ENCODE measurements at regions not wholly inside any gene's neighbourhood (a gene's known extent, or its start where the extent isn't known, plus 50 kb on each side); places are given as distances from the start of the nearest gene placed in this dataset.
"Not testable (repeated sequence)": the region's sequence is repeated elsewhere in the genome, so short reads cannot be mapped to it uniquely, and the experiment has no call there.

DNA sequence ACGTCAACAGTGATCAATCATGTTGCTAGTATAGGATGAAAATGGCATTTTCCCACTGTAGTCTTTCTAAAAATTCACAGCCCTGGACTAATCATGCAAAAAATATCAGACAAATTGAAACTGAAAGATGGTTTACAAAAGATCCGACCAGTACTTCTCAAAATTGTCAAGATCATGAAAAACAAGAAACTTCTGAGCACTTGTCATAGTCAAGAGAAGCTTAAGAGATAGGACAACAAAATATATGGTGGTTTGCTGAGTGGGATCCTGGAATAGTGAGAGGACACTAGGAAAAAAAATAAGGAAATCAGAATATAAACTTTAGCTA lies 101.1 kb downstream of the NAA11 start:
- DNase-seq (ENCODE audit: low read depth), result no peak
- no peak overlapping the region for H3K4me3 ChIP-seq (ENCODE audit: low read depth, low read length)

DNA sequence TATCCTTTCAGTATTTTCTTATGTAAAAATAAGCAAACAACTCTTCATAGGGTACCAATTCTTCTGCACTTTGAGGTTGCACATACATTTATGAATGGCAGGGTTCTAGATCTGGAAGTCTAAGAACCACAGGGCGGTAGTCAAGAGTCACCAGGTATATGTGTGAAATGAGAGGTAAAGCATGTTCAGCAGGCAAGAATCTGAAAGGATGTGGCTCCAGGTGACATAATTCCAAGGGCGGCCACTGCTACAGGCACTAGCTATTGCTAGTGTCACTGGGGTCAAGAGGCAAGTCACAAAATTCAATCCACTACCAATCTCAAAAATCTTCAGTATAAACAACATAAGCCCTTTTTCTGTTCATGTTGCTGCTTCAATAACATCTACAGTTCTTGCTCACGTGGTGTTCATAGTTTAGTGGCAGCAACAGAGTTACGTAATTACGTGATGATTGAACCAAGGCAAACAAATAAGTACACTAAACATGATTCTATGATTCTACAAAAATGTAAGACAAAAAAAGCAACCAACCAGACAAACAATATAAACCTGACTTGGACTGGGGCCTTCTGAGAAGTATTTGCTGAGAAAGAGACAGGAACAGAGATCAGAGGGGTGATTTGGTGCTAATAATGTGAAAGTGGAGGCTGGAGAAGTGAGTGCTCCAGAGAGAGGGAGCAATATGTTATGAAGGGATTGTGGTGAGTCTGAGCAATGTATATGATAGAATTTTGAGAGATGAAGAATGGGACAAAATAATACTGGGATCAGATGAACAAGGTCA lies 101.7 kb downstream of the NAA11 start:
- DNase-seq (ENCODE audit: low read depth), result no peak
- H3K4me3 ChIP-seq (ENCODE audit: low read depth, low read length), result no peak overlapping the region

DNA sequence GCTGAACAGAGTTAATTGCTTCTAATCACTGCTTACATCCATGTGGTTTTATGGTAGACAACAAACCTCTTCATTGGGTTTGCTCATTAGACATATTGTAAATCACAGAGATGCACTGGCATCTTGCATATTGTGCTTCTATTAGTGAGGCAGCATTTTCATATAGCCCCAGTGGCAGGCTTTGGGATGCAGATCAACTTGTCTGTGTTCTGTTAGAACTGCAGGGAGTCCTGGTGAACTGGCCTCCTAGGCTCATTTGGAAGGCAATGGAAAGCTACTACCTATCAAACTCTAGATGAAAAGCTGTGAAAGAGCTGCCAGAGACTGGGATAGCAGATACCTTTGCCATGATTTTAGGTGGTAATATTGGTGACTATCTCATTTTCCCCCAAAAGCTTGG lies 108.8 kb downstream of the NAA11 start:
- H3K4me3 ChIP-seq (ENCODE audit: low read depth, low read length), result no peak overlapping the region
- DNase-seq (ENCODE audit: low read depth), result no peak

DNA sequence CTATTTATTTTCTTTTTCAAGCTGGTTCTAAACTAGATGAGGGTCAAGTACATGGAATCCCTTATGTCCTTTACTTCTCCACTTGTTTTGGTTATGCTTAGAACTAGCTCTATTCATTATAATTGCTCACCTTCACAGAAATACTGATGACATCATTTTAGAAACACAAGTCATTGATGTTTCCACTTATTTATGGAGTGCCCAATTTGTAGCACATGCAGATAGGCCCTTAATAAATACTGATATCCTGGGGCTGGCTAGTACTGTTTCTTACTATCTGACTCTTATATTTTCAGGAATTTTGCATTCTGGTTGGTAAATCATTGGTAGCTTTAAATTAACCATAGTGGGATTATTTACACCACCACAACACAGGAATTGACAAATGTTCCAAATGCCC lies 112.2 kb downstream of the NAA11 start:
- no peak for DNase-seq (ENCODE audit: low read depth)
- H3K4me3 ChIP-seq (ENCODE audit: low read depth, low read length), result no peak overlapping the region

DNA sequence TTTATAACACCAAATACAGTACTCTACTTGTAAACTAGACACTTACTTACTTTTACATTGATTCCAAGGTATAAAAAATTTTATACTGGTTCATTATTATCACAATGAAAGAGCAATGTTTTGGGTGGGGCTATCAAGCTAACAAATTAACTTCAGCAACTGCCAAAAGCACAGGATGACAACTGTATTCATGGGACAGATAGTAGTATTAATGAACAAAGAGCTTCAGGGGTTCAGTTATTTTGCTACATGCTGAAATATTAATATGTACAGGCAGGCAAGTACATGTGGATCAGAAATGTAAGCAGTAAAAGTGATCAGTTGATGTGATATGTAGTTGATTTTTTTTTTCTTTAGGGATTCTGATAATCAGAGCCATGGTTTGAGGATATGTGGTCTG lies 112.9 kb downstream of the NAA11 start:
- H3K4me3 ChIP-seq (ENCODE audit: low read depth, low read length), result no peak overlapping the region
- DNase-seq (ENCODE audit: low read depth), result no peak

DNA sequence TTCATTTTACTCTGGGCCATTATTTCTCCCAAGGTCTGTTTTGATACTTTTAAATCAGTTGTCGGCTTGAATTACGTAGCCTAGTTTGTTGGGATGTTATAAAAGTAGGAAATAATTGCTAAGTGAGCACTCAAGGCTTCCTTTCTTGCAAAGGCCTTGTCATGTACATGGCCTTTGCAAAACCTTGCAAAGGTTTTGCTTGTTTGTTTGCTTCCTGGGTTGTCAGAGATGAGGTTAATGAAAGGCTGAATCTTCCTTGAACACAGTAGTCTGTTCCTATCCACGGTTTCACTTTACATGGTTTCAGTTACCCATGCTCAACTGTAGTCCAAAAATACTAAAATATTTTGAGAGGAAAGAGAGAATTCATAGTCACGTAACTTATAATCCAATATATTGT lies 113.5 kb downstream of the NAA11 start:
- no peak overlapping the region for H3K4me3 ChIP-seq (ENCODE audit: low read depth, low read length)
- no peak for DNase-seq (ENCODE audit: low read depth)

DNA sequence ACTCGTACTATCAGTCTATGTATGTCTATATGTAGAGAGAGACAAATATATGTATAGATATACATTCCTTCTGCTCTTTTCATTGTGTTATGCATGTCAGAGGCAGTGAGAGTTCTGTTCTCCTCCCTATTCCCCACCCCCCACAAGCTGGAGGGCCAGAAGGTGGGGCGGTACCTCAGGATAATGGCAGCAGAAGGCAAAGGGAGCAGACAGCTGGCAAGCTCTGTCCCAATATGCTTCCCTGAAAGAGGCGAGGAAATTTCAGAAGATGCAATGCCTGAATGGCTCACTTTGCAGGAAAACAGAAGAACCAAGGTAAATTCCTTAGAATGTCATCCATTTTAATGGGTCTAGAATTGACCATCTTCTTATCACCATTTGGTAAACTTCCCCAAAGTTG lies 114.4 kb downstream of the NAA11 start:
- no peak for DNase-seq (ENCODE audit: low read depth)
- H3K4me3 ChIP-seq (ENCODE audit: low read depth, low read length), result no peak overlapping the region

DNA sequence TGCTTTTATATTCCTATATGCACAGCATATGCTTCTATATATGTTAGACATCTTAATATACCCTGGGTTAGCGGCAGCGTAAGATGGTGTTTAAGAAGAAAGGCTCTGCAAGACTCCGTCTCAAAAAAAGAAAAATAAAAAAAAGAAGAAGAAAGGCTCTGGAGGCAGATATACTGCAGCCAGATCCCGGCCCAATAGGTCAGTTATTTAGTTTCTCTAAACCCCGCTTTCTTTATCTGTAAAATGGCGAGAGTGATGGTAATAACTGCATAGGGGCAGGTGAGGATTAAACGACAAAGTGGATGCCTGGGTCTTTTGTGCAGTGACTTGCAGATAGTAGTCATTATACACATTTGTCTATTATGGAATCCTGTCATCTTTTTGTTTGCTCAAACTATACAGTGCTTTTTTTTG lies 115.2 kb downstream of the NAA11 start:
- no peak overlapping the region for H3K4me3 ChIP-seq (ENCODE audit: low read depth, low read length)
- DNase-seq (ENCODE audit: low read depth), result no peak

DNA sequence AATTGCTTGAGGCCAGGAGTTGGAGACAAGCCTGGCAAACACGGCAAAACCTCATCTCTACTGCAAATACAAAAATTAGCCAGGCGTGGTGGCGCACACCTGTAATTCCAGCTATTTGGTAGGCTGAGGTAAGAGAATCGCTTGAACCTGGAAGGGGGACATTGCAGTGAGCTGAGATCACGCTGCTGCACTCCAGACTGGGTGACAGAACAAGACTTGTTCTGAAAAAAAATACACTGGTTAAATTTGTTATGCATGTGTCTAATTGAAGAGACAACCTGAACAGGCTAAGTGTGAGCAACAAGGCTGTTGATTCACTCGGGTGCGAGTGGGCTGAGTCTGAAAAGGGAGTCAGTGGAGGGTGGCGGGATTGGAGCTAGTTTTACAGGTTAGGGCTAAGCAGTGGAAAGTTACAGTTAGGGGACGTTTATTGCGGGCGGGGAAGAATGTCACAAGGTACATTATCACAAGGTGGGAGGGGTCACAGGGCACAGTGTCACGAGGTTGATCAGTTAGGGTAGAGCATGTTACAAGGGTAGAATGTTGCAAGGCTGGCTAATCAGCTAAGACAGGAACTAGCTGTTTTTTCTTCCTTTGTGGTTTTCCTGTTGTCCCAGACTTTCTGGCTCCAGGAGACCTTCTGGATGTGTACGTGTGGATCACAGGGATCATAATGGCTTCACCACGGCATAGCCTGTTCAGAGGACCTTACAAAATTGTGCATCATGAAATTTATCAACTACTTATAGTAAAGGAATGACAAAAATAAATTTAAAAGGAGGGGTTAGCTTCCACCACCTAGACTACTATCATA lies 115.8 kb downstream of the NAA11 start:
- DNase-seq (ENCODE audit: low read depth), result no peak
- H3K4me3 ChIP-seq (ENCODE audit: low read depth, low read length), result no peak overlapping the region

DNA sequence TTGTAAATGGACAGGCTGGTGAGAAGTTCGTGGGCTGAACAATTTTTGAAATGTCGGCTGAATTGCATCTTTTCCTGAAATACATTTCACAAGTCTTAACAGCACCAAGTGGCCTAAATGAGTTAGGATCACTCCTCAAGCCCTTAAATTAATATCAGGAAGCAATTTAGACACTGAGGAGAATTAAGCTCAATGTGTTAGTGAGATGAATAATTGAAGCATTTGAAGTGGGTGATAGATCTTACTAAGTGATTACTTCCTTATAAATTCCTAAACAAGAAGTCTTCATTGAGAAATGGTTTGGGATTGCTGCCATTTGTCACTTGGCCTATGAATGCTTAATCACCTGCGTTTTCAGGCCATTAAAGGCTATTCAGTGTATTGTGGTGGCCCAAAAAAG lies 116.8 kb downstream of the NAA11 start:
- no peak overlapping the region for H3K4me3 ChIP-seq (ENCODE audit: low read depth, low read length)

DNA sequence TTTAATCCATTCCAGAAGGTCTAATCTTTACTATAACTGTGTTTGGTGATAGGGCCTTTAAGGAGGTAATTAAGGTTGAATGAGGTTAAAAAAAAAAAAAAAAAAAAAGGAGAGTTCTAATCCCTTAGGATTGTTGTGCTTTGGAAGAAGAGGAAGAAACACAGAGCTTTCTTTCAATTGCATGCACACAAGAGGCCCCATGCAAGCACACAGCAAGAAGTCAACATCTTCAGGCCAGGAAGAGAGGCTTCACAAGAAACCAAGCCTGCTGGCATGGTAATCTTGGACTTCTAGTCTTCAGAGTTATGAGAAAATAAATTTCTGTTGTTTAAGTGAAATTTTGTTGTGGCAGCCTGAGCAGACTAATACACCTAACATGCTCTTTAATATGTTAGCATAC lies 118.6 kb downstream of the NAA11 start:
- H3K4me3 ChIP-seq (ENCODE audit: low read depth, low read length), result no peak overlapping the region
- DNase-seq (ENCODE audit: low read depth), result no peak

More for the DNA sequence above, 116.8 kb downstream of the NAA11 start:
- no peak for DNase-seq (ENCODE audit: low read depth)

DNA sequence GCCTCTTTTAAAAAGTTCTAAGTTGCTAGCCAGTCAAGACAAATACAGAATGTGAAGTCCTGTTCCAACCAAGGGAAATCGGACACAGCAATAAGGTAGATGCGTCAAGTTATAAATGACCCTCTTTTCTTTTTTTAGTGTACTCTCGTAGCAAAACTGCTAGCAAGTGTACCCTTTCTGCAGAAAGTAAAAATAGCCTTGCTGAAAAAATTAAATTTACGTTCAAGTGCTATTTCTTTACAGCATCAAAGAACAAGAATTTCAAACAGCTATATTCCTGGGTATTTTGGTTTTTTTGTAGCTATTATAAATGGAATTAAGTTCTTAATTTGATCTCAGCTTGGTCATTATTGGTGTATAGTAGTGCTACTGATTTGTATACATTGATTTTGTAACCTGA lies 119.2 kb downstream of the NAA11 start:
- H3K4me3 ChIP-seq (ENCODE audit: low read depth, low read length), result no peak overlapping the region
- no peak for DNase-seq (ENCODE audit: low read depth)

DNA sequence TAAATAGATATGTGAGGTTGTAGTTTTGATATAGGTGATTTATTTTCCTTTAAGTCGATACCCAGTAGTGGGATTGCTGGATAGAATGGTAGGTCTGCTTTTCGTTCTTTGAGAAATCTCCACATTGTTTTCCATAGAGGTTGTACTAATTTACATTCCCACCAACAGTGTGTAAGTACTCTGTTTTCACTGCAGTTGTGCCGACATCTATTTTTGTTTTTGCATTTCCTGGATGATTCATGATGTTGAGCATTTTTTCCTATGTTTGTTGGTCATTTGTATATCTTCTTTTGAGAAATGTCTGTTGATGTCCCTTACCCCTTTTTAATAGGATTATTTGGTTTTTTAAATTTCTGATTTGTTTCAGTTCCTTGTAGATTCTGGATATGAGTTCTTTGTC lies 120.7 kb downstream of the NAA11 start:
- H3K4me3 ChIP-seq (ENCODE audit: low read depth, low read length), result no peak overlapping the region
- DNase-seq (ENCODE audit: low read depth), result no peak

DNA sequence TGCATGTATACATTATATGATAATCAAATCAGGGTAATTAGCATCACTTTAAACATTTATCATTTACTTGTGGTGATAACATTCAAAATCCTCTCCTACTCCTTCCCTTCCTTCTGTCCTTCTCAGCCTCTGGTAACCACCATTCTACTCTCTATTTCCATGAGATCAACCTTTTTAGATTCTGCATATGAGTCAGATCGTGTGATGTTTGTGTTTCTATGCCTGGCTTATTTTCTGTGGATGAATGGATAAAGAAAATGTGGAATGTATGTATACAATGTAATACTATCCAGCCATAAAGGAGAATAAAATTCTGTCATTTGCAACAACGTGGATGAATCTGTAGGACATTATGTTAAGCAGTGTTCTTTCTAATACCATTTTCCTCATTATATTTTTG lies 123.9 kb downstream of the NAA11 start:
- no peak overlapping the region for H3K4me3 ChIP-seq (ENCODE audit: low read depth, low read length)
- no peak for DNase-seq (ENCODE audit: low read depth)

DNA sequence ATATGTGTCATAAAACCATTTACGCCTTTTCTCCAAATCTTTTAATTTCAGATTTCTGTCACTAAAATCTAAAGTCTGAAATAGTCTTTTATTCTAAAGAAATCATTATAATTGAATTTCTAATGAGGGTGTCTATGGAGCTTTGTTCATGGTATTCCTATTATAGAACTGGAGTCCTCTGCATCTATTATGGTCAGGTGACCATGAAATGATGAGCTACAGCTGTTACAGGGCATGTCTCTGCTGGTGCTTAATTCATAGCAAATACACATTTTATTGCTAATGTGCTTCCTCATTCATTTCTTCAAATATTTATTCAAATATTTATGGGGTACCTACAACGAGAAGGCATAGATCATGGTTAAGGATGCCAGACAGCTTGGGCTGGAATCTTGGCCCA lies 126.1 kb downstream of the NAA11 start:
- H3K4me3 ChIP-seq (ENCODE audit: low read depth, low read length), result no peak overlapping the region
- no peak for DNase-seq (ENCODE audit: low read depth)

DNA sequence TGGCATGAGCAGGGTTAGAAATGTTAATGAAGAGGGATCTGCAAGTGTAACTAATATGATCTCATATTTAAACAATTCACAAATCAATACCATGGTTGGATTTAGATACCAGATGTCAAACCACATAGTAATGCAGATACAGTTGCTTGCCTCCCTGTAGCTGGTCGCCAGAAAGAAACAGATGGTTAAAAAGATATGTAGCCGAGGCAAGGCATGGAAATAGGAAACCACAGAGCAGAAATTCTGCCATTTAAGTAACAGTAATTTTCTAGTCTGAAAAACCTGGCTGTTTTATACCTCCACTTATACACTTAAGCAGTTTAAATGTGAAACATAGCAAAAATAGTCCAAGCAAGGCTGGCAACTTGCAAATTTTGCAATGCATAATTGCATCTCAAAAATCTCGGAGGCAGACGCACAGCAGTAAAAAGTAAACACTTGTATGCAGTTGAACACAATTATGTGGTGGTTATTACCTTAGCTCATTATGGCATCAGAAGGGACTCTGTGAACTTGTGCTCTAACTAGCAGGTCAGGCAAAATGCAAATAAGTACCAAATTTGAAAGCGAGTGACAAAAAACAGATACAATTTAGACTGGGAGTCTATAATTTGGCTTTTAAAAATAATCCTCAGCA lies 126.8 kb downstream of the NAA11 start:
- DNase-seq (ENCODE audit: low read depth), result peak; percentile 2

DNA sequence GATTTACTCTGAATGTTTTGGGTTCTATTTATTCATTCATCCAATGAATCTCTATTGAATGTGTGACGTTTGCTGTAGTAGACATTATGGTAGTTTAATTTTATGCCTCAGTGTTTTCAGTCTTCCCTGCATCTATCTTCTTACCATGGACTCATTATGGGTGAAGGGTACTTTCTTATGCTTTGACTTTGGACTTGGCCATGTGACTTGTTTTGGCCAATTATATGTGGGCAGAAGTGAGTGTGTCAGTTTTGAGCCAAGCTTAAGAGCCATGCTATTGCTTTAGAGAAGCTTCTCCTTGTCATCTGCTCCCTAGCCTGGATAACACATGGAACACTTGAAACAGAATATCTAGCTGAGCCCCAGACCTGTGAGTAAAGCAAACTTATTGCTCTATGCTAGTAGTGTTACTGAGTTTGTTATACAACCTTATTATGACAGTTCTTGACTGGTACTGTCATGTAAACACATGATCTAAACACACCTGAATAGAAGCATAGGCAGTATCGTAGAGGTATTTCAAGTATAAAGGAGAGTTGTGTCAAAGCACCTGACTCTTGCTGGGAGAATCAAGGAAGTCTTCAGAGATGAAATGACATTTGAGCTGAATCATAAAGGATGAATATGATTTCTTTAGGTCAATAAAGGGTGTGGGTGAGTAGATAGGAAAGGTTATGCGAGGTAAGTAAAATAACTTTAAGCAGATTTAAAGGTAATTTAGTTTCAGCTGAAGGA lies 128.4 kb downstream of the NAA11 start:
- DNase-seq (ENCODE audit: low read depth), result no peak
- no peak overlapping the region for H3K4me3 ChIP-seq (ENCODE audit: low read depth, low read length)

More for the DNA sequence above, 126.8 kb downstream of the NAA11 start:
- H3K4me3 ChIP-seq (ENCODE audit: low read depth, low read length), result no peak overlapping the region

DNA sequence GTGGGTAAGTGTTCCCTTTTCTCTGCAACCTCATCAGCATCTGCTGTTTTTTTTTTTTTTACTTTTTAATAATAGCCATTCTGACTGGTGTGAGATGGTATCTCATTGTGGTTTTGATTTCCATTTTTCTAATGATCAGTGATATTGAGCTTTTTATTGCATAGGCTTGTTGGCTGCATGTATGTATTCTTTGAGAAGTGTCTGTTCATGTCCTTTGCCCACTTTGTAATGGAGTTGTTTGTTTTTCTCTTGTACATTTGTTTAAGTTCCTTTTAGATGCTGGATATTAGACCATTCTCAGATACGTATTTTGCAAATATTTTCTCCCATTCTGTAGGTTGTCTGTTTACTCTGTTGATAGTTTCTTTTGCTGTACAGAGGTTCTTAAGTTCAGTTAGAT lies 134.6 kb downstream of the NAA11 start:
- DNase-seq (ENCODE audit: low read depth), result not testable (repeated sequence)

DNA sequence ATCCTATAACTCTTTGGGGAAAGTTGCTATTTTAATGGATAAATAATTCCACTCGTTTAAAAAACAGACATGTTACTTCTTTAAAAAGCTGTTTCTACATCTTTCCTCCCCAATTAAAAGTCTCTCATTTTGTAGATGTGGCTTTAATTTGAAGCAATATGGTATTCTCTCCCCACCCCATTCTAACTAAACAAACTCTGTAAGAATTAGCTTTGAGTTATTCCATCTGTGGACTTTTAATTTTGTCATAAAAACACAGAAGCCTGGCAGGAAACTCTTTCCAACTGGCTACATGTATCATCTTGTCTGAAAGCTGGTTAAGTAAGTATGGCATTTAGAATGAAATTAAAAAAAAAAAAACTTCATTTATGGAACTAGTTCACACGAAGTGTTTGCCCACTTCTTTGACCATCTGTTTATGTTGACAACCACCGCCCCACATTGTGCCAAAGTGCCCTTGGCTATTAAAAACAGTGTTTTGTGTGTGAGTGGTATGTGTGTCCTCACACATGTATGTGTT lies 140.3 kb downstream of the NAA11 start:
- H3K4me3 ChIP-seq (ENCODE audit: low read depth, low read length), result no peak overlapping the region
- no peak for DNase-seq (ENCODE audit: low read depth)

More for the DNA sequence above, 134.6 kb downstream of the NAA11 start:
- H3K4me3 ChIP-seq (ENCODE audit: low read depth, low read length), result not testable (repeated sequence)

DNA sequence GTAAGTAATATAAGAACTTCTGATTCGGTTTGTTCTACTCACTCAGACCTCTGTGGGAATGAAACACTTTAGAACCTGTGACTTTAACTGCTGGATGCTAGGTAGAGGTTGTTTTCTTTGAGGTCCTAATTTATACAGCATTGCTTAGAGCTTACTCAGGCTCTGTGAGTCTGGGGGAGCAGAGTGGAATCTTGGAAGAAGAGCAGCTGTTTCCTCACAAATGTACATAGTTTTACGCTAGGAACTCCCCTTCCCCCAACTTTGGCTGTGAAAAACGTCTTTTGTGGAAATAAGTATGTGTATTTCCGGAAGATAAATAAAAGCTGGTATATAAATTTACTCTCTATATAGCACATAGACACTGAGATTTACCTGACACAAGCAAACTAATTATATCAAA lies 141.4 kb downstream of the NAA11 start:
- DNase-seq (ENCODE audit: low read depth), result no peak
- no peak overlapping the region for H3K4me3 ChIP-seq (ENCODE audit: low read depth, low read length)
